OCI-LY7 (cell line): ENCODE measurements at regions not wholly inside any gene's neighbourhood (a gene's known extent, or its start where the extent isn't known, plus 50 kb on each side); places are given as distances from the start of the nearest gene placed in this dataset.

Experiments
- BruUV-seq: library from RNA; stranded (reverse); fragments of 400-500 nt; replicated peaks from 2 replicates; lab custom pipeline; 2021; lab: Mats Ljungman, UMichigan
- CTCF ChIA-PET: fragments of 300-600 bp; sonication (Branson Sonifier 250); formaldehyde crosslinking; loops from one replicate; lab custom pipeline; 2022; ENCODE audit warnings: antibody characterized with exemption; ENCODE audit not compliant: unreplicated experiment; lab: Charles Lee
- POLR2A ChIA-PET: fragments of 300-600 bp; sonication (Branson Sonifier 250); formaldehyde crosslinking; loops from one replicate; lab custom pipeline; 2022; ENCODE audit warnings: antibody characterized with exemption; lab: Charles Lee
- DNase-seq: peaks from one replicate; pipeline ENCODE4 v3.0.0-alpha.2; 2015; ENCODE audit warnings: low spot score
- H2AFZ ChIP-seq: fragments of 200-600 bp; sonication (generic), shearing (Covaris generic); 2 replicates; pipeline ENCODE4 v1.6.1; 2014; ENCODE audit warnings: mild to moderate bottlenecking, antibody characterized with exemption, low read length, moderate library complexity
- H3K27ac ChIP-seq: fragments of 200-600 bp; sonication (generic); 2 replicates; pipeline ENCODE4 v1.5.1; 2014; ENCODE audit warnings: mixed run types, low read depth, mild to moderate bottlenecking, moderate library complexity, low read length, inconsistent platforms; ENCODE audit not compliant: poor library complexity, severe bottlenecking
- H3K36me3 ChIP-seq: fragments of 200-600 bp; sonication (generic); 2 replicates; pipeline ENCODE4 v1.6.1; 2014; ENCODE audit warnings: mild to moderate bottlenecking, antibody characterized with exemption, low read length, moderate library complexity, mixed read lengths; ENCODE audit not compliant: insufficient read depth
- H3K4me1 ChIP-seq: fragments of 200-600 bp; sonication (generic); 2 replicates; pipeline ENCODE4 v1.5.1; 2014; ENCODE audit warnings: mild to moderate bottlenecking, low read length; ENCODE audit not compliant: insufficient read depth, poor library complexity, severe bottlenecking
- H3K4me2 ChIP-seq: fragments of 200-600 bp; sonication (generic); 2 replicates; pipeline ENCODE4 v1.6.1; 2014; ENCODE audit warnings: mild to moderate bottlenecking, low read length
- H3K4me3 ChIP-seq: fragments of 200-600 bp; sonication (generic); 2 replicates; pipeline ENCODE4 v1.5.1; 2014; ENCODE audit warnings: mild to moderate bottlenecking, low read depth, low read length; ENCODE audit not compliant: poor library complexity, severe bottlenecking
- H3K79me2 ChIP-seq: fragments of 200-600 bp; sonication (generic); 2 replicates; pipeline ENCODE4 v1.6.1; 2016; ENCODE audit warnings: low read depth, mild to moderate bottlenecking, low read length, moderate library complexity, mixed read lengths; ENCODE audit not compliant: insufficient read depth
- H3K9me2 ChIP-seq: fragments of 200-600 bp; sonication (generic); 2 replicates; pipeline ENCODE4 v1.6.1; 2016; ENCODE audit warnings: mild to moderate bottlenecking, low read length, mixed read lengths; ENCODE audit not compliant: insufficient read depth
- H3K9me3 ChIP-seq: fragments of 200-600 bp; sonication (generic); 2 replicates; pipeline ENCODE4 v1.6.1; 2014; ENCODE audit warnings: mild to moderate bottlenecking, mixed run types, low read length, mixed read lengths
- H4K20me1 ChIP-seq: fragments of 200-600 bp; sonication (generic); 2 replicates; pipeline ENCODE4 v1.6.1; 2014; ENCODE audit warnings: mild to moderate bottlenecking, antibody characterized with exemption, low read length, moderate library complexity, mixed read lengths; ENCODE audit not compliant: insufficient read depth
- EZH2phosphoT487 ChIP-seq: fragments of 200-600 bp; sonication (generic); IDR thresholded peaks from 2 replicates; pipeline ENCODE4 v1.6.1; 2018; ENCODE audit warnings: low read depth, borderline replicate concordance, mild to moderate bottlenecking, mixed run types, antibody characterized with exemption, low read length, moderate library complexity, mixed read lengths
- intact Hi-C: fragments of 100-400 bp; cut with micrococcal nuclease; formaldehyde crosslinking; loops from one replicate; pipeline ENCODE4 v1.10.0; 2022; ENCODE audit not compliant: unreplicated experiment
- TF ChIP-seq, protein P1 (sequence below): fragments of 200-600 bp; sonication (generic); conservative IDR thresholded peaks from 2 replicates; pipeline ENCODE4 v1.5.1; 2014; ENCODE audit warnings: mild to moderate bottlenecking, antibody characterized with exemption, low read length, moderate library complexity, mixed read lengths

DNA sequence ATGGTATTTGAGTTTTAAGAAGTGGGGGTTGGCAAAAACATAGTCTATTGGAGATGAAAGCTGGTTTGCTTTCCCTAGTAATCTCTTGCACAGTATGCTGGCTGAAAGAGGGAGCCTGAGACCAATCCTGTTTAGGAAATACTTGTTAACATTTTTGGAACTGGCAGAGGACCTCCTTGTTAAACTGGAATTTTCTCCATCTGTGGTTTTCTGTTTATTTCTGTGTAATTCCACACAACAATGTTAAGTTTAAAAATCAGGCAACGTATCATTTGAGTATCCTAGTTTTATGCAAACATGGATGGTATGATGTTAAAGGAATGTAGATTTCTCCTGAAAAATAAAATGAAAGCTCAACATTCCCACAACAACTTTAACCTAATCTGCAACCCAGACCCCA is 536.0 kb upstream of the TBL1XR1 start:
- H3K4me2 ChIP-seq = no peak overlapping the region
- no peak overlapping the region for H2AFZ ChIP-seq
- H3K9me2 ChIP-seq = no peaks in the 10 kb centered on the region
- intact Hi-C loops = no loop called here
- ChIA-PET CTCF (no interaction called here), POLR2A (no interaction called here)
- H3K4me3 ChIP-seq = no peak overlapping the region
- BruUV-seq = no TSS peak
- no peaks in the 10 kb centered on the region for H3K9me3 ChIP-seq
- H3K79me2 ChIP-seq = no peaks in the 10 kb centered on the region
- no peaks in the 10 kb centered on the region for H4K20me1 ChIP-seq
- no peak for DNase-seq
- TF ChIP-seq EZH2phosphoT487 = no peak
- TF ChIP-seq, protein P1, sequence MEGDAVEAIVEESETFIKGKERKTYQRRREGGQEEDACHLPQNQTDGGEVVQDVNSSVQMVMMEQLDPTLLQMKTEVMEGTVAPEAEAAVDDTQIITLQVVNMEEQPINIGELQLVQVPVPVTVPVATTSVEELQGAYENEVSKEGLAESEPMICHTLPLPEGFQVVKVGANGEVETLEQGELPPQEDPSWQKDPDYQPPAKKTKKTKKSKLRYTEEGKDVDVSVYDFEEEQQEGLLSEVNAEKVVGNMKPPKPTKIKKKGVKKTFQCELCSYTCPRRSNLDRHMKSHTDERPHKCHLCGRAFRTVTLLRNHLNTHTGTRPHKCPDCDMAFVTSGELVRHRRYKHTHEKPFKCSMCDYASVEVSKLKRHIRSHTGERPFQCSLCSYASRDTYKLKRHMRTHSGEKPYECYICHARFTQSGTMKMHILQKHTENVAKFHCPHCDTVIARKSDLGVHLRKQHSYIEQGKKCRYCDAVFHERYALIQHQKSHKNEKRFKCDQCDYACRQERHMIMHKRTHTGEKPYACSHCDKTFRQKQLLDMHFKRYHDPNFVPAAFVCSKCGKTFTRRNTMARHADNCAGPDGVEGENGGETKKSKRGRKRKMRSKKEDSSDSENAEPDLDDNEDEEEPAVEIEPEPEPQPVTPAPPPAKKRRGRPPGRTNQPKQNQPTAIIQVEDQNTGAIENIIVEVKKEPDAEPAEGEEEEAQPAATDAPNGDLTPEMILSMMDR = no peak
- H3K27ac ChIP-seq = no peak overlapping the region
- H3K36me3 ChIP-seq = no peaks in the 10 kb centered on the region
- no peaks in the 10 kb centered on the region for H3K4me1 ChIP-seq

DNA sequence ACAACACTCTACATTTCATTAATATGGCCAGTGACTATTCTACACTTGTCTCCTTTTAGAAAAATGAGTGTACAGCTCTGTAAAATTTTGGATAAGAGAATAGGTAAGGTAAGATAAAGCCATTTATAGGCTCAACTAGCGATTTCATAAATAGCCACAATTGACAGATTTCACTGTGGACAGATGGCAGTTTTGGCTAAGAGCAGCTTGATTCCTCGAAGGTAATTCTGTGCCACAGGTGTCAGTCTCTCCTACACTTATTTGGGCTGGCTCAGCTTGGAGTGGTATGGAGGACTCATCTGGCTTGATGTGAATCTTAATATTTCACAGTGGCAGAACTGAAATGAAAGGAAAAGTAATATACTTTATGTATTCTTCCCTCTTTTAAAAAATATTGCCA is 536.7 kb upstream of the TBL1XR1 start:
- ChIA-PET CTCF (no interaction called here), POLR2A (no interaction called here)
- Histone ChIP-seq H3K9me2 (no peaks in the 10 kb centered on the region), H3K79me2 (no peaks in the 10 kb centered on the region), H3K36me3 (no peaks in the 10 kb centered on the region), H3K27ac (no peak overlapping the region), H3K9me3 (no peaks in the 10 kb centered on the region), H4K20me1 (no peaks in the 10 kb centered on the region), H3K4me1 (no peaks in the 10 kb centered on the region), H2AFZ (no peak overlapping the region), H3K4me2 (no peak overlapping the region), H3K4me3 (no peak overlapping the region)
- TF ChIP-seq, protein P1 = no peak
- no peak for TF ChIP-seq EZH2phosphoT487
- intact Hi-C loops = no loop called here
- DNase-seq = no peak
- no TSS peak for BruUV-seq

DNA sequence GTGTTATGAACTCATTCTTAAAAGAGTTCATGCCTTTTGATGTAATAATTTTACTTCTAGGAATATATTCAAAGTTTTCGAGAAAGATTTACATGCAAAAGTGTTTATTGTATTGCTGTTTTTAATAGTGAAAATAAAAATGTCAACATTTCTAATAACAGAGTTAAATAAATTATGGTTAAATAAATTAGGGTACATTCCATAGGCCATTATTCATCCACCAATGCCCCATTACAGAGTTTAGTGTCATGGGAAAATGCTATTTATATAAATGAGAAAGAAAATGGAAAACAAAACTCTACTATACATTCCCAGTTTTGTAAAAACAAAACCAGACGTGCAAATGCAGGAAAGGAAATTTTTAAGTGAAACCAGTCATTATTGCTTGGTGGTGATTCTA is 538.1 kb upstream of the TBL1XR1 start:
- no peak overlapping the region for H3K4me3 ChIP-seq
- no peaks in the 10 kb centered on the region for H4K20me1 ChIP-seq
- no peak for DNase-seq
- BruUV-seq = no TSS peak
- no peak overlapping the region for H2AFZ ChIP-seq
- H3K9me3 ChIP-seq = no peaks in the 10 kb centered on the region
- H3K79me2 ChIP-seq = no peaks in the 10 kb centered on the region
- H3K4me1 ChIP-seq = no peaks in the 10 kb centered on the region
- no peaks in the 10 kb centered on the region for H3K36me3 ChIP-seq
- intact Hi-C loops = no loop called here
- no peak overlapping the region for H3K4me2 ChIP-seq
- TF ChIP-seq, protein P1 = no peak
- no peak for TF ChIP-seq EZH2phosphoT487
- H3K27ac ChIP-seq = no peak overlapping the region
- ChIA-PET POLR2A (interaction anchor here (0.6 kb wide), 1 partner anchor 35 kb away, joined by 3 read pairs; no protein-coding TSS in a partner anchor), CTCF (no interaction called here)
- H3K9me2 ChIP-seq = no peaks in the 10 kb centered on the region
